ENCODE measurements at regions not wholly inside any gene's neighbourhood (a gene's known extent, or its start where the extent isn't known, plus 50 kb on each side); places are given as distances from the start of the nearest gene placed in this dataset.

- TF ChIP-seq CTCF (IDR thresholded peaks at IDR 0.05; ENCODE audit: low read depth, low read length) = no peak
- DNase-seq (ENCODE audit: extremely low read depth, low read depth) = no peak
Observed at GRCh38 chr1:187451238-187451637, 622.5 kb downstream of the PLA2G4A start.

- no peak for TF ChIP-seq CTCF (IDR thresholded peaks at IDR 0.05; ENCODE audit: low read depth, low read length)
- DNase-seq (ENCODE audit: extremely low read depth, low read depth) = no peak
Observed at GRCh38 chr1:187454010-187454409, 625.3 kb downstream of the PLA2G4A start.

GRCh38 chr1:187456446-187456845, 627.7 kb downstream of the PLA2G4A start:
- TF ChIP-seq CTCF (IDR thresholded peaks at IDR 0.05; ENCODE audit: low read depth, low read length) = no peak
- no peak for DNase-seq (ENCODE audit: extremely low read depth, low read depth)

- no peak for TF ChIP-seq CTCF (IDR thresholded peaks at IDR 0.05; ENCODE audit: low read depth, low read length)
- no peak for DNase-seq (ENCODE audit: extremely low read depth, low read depth)
Observed at GRCh38 chr1:187460093-187460492, 631.3 kb downstream of the PLA2G4A start.

GRCh38 chr1:187464320-187464719, 635.6 kb downstream of the PLA2G4A start:
- DNase-seq (ENCODE audit: extremely low read depth, low read depth) = no peak
- no peak for TF ChIP-seq CTCF (IDR thresholded peaks at IDR 0.05; ENCODE audit: low read depth, low read length)

- TF ChIP-seq CTCF (IDR thresholded peaks at IDR 0.05; ENCODE audit: low read depth, low read length) = no peak
- no peak for DNase-seq (ENCODE audit: extremely low read depth, low read depth)
Observed at GRCh38 chr1:187465441-187465840, 636.7 kb downstream of the PLA2G4A start.

GRCh38 chr1:187469836-187470235, 641.1 kb downstream of the PLA2G4A start:
- no peak for DNase-seq (ENCODE audit: extremely low read depth, low read depth)
- TF ChIP-seq CTCF (IDR thresholded peaks at IDR 0.05; ENCODE audit: low read depth, low read length) = no peak
